Erythroblast (primary cell): ENCODE measurements at regions not wholly inside any gene's neighbourhood (a gene's known extent, or its start where the extent isn't known, plus 50 kb on each side); places are given as distances from the start of the nearest gene placed in this dataset.

ENCODE experiments used
- GATA1 ChIP-seq: IDR thresholded peaks from 2 replicates; pipeline ENCODE4 v1.6.1; 2011; ENCODE audit warnings: low read depth, mild to moderate bottlenecking, control low read depth, low read length, moderate library complexity
- POLR2A ChIP-seq: IDR thresholded peaks from 2 replicates; pipeline ENCODE4 v1.6.1; 2011; ENCODE audit warnings: mild to moderate bottlenecking, low read length

DNA sequence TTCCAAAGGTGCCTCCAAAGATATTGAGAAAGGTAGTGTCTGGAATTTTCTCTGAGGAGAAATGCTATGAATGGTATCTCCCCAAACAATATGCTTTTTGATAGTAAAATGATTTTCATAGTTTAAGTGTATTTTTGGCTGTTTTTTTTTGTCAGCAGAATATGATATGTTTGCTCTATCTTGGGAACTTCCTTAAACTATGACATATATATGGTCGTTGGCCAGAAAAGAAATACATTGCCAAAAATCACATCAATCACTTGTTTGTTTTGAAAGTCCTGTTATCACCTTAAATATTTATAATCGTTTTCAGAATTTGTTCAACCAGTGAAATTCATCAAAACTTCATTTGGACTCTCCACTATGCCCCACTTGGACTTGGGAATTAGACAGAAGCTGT lies 816.9 kb downstream of the CDH11 start:
- no peak for TF ChIP-seq POLR2A
- TF ChIP-seq GATA1 = no peak
